SK-N-SH (cell line): ENCODE measurements at regions not wholly inside any gene's neighbourhood (a gene's known extent, or its start where the extent isn't known, plus 50 kb on each side); places are given as distances from the start of the nearest gene placed in this dataset.

Source experiments
- CTCF ChIP-seq: fragments of 200-600 bp; sonication (generic); IDR thresholded peaks from 2 replicates; pipeline ENCODE4 v1.6.1; 2017; ENCODE audit warnings: antibody characterized with exemption, mild to moderate bottlenecking, moderate library complexity
- MXI1 ChIP-seq: IDR thresholded peaks from 2 replicates; pipeline ENCODE4 v1.6.1; 2012; ENCODE audit warnings: mild to moderate bottlenecking, low read depth, low read length, improper control_type of control experiment
- RAD21 ChIP-seq: IDR thresholded peaks from 2 replicates; pipeline ENCODE4 v1.6.1; 2012; ENCODE audit warnings: mild to moderate bottlenecking, low read length

- TF ChIP-seq RAD21 (no peak), CTCF (no peak), MXI1 (no peak)
These were observed 113.8 kb upstream of the LINGO1 start for GRCh38 chr15:77746254-77747174.
